Posterior cingulate gyrus (tissue), 11 donors: ENCODE measurements at regions not wholly inside any gene's neighbourhood (a gene's known extent, or its start where the extent isn't known, plus 50 kb on each side); places are given as distances from the start of the nearest gene placed in this dataset.
"Not testable (repeated sequence)": the region's sequence is repeated elsewhere in the genome, so short reads cannot be mapped to it uniquely, and the experiment has no call there.

Source experiments
- DNase-seq, 10 donors: peaks; one replicate each; pipeline versions ENCODE4 v3.0.0 to v3.0.0-alpha.2; 2020 to 2021; ENCODE audit warnings: mixed read lengths in 3 of 10
- intact Hi-C: fragments of 100-400 bp; cut with DNase I; formaldehyde crosslinking; loops from one replicate; pipeline ENCODE4 v1.15.1; 2023

DNA sequence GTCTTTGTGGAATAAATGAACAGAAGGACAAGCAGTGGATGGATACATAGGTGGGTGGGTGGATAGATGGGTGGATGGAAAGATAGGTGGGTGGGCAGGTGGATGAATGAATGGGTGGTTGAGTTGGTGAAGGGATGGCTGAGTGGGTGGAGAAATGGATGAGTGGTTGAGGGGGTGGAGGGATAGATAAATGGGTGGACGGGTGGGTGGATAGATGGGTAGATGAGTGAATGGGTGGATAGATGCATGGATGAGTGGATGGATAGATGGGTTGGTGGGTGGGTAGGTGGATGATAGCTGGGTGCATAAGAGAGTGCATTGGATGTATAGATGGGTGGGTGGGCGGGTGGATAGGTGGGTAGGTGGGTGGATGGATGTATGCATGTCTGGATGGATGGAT, 63.5 kb downstream of the UNC93B1 start:
- intact Hi-C loops, DNase-seq: not testable (repeated sequence)

- intact Hi-C loops, DNase-seq: not testable (repeated sequence)
These were observed 64.9 kb downstream of the UNC93B1 start for GRCh38 chr11:67938964-67939363.

GRCh38 chr11:67938371-67938770, 65.5 kb downstream of the UNC93B1 start:
- DNase-seq, intact Hi-C loops: not testable (repeated sequence)

DNA sequence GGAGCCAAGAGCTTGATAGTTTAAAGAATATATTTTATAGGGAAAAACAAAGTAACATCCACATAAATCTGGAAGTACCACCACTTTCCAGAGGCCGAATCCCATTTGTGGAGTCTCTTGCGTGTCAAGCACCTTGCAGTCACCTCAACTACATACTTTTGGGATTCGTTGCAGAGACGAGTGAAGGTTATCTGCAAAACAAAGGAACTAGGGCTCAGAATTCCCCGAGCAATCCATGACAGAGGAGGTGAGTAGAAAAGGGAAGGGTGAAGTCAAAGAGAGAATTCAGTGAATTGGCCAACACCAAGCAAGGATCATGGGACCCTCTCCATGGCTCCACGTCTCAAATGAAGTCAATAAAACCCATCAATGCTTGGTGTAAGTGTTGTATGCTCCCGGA, 80.3 kb downstream of the UNC93B1 start:
- intact Hi-C loops, DNase-seq: not testable (repeated sequence)

GRCh38 chr11:67920546-67920945, 83.4 kb downstream of the UNC93B1 start:
- intact Hi-C loops, DNase-seq: not testable (repeated sequence)

- DNase-seq, intact Hi-C loops: not testable (repeated sequence)
These were observed 91.7 kb downstream of the UNC93B1 start for GRCh38 chr11:67912184-67912583.

GRCh38 chr11:67911211-67911610, 92.7 kb downstream of the UNC93B1 start:
- intact Hi-C loops, DNase-seq: not testable (repeated sequence)

GRCh38 chr11:67910803-67911202, 93.1 kb downstream of the UNC93B1 start:
- DNase-seq, intact Hi-C loops: not testable (repeated sequence)

- intact Hi-C loops, DNase-seq: not testable (repeated sequence)
These were observed 96.9 kb downstream of the UNC93B1 start for GRCh38 chr11:67906969-67907368.

DNA sequence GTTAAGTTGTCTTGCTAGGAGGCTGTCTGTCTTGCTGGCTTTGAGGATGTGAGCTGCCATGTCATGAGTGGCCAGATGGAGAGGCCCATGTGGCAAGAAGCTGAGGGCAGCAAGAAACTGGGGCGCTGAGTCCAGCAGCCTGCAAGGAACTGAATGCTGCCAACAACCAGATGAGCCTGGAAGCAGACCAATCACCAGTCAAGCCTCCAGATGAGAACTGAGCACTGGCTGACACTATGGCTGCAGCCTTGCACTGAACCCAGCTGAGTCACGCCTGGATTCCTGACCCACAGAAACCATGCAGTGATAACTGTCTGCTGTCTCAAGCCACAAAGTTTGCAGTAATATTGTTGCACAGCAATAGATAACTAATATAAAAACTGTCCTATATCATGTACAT, 104.4 kb downstream of the UNC93B1 start:
- intact Hi-C loops, DNase-seq: not testable (repeated sequence)

DNA sequence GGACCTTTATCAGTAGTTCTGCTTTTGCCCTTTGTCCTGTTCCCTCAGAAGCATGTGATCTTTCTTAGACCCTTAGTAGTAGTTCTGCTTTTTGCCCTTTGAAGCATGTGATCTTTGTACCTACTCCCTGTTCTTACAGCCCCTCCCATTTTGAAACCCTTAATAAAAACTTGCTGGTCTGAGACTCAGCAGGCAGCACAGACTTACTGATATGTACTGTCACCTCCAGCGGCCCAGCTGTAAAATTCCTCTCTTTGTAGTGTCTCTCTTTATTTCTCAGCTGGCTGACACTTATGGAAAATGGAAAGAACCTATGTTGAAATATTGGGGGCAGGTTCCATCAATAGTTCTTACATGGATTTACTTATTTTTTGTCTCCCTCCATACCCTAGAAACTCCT, 110.4 kb downstream of the UNC93B1 start:
- intact Hi-C loops, DNase-seq: not testable (repeated sequence)

GRCh38 chr11:67889646-67890045, 114.3 kb downstream of the UNC93B1 start:
- intact Hi-C loops, DNase-seq: not testable (repeated sequence)

- DNase-seq, intact Hi-C loops: not testable (repeated sequence)
These were observed 115.8 kb downstream of the UNC93B1 start for GRCh38 chr11:67888056-67888455.

- intact Hi-C loops, DNase-seq: not testable (repeated sequence)
These were observed 117.2 kb downstream of the UNC93B1 start for GRCh38 chr11:67886672-67887071.

GRCh38 chr11:67886207-67886606, 117.7 kb downstream of the UNC93B1 start:
- intact Hi-C loops, DNase-seq: not testable (repeated sequence)

GRCh38 chr11:67885574-67885973, 118.3 kb downstream of the UNC93B1 start:
- DNase-seq, intact Hi-C loops: not testable (repeated sequence)

DNA sequence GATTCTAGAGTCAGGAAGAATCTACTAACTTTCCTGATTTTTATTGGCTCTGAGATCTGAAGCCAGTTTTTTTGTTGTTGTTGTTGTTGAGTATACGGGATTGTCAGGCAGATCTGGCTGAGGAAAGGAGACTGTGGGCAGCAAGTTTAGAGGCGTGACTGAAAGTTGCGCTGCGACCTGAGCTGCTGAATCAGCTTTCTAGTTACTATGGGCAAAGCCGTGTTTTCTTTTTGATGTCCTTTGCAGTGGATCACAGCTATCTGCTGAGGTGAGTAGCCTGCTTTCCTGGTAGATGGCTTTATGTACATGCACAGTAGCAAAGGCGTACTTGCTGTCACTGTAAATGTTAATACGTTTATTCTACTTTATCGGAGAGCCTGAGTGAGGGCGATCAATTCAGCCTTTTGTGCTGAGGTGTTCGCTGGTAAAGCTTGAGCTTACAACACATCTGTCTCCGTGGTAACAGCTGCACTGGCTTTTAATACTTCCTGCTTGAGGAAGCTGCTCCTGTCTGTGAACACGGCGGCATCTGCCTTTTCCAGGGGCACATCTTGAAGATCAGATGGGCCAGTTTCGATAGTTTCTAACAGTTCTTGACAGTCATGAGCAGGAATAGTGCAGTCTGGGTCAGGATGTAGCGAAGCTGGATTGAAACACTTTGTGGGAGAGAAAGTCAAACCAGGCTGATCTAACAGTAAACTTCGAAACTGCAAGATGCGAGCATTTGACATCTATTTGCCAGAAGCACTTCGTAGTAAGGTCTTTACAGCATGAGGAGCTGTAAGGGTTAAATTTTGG, 118.9 kb downstream of the UNC93B1 start:
- DNase-seq, intact Hi-C loops: not testable (repeated sequence)

- DNase-seq, intact Hi-C loops: not testable (repeated sequence)
These were observed 119.7 kb downstream of the UNC93B1 start for GRCh38 chr11:67884073-67884757.

GRCh38 chr11:67882304-67882703, 121.6 kb downstream of the UNC93B1 start:
- intact Hi-C loops, DNase-seq: not testable (repeated sequence)

- DNase-seq, intact Hi-C loops: not testable (repeated sequence)
These were observed 122.1 kb downstream of the UNC93B1 start for GRCh38 chr11:67881836-67882235.

DNA sequence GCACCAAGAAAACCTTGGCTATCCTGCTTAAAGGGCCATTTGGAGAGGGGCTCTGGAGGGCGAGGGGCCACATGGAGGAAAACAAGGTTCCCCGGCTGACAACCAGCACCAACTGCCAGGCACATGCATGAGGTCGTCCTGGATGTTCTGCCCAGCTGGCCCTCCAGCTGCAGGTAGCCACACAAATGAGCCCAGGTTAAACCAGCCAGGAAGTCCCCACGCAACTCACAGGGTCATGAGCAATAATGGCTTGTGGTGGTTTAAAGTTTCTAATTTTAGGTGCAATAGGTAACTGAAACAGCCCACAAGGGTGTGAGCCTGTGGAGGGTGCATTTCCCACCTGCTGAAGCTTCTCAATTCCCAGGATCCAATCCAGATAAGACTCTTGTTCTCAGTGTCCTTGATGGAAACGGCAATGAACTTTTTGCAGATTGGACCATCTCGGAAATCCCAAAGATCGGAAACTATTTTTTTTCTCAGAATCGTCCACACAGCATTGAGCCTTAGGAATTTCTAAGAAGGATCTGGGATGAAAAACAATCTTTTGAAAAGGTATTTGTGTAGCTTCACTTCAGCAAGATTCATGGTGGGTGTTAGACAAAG, 123.2 kb downstream of the UNC93B1 start:
- intact Hi-C loops, DNase-seq: not testable (repeated sequence)
